HuH-7 (cell line): ENCODE measurements at regions not wholly inside any gene's neighbourhood (a gene's known extent, or its start where the extent isn't known, plus 50 kb on each side); places are given as distances from the start of the nearest gene placed in this dataset.
A peak's percentile ranks its signal among the peaks of the same experiment; 100 is the strongest.

Source experiments
- DNase-seq: peaks from one replicate; pipeline ENCODE4 v3.0.0; 2011; ENCODE audit warnings: low spot score

GRCh38 chr10:129331207-129331838 lies 135.7 kb upstream of the MGMT start:
- DNase-seq = no peak

- DNase-seq = no peak
These were observed 135.2 kb upstream of the MGMT start for GRCh38 chr10:129331839-129332220.

- peak; percentile 20 for DNase-seq
These were observed 134.6 kb upstream of the MGMT start for GRCh38 chr10:129332476-129332875.

- no peak for DNase-seq
These were observed 133.3 kb upstream of the MGMT start for GRCh38 chr10:129333706-129334105.

- no peak for DNase-seq
These were observed 132.8 kb upstream of the MGMT start for GRCh38 chr10:129334266-129334665.

GRCh38 chr10:129335396-129335795 lies 131.6 kb upstream of the MGMT start:
- no peak for DNase-seq

GRCh38 chr10:129335942-129336341 lies 131.1 kb upstream of the MGMT start:
- DNase-seq = no peak

GRCh38 chr10:129339191-129339590 lies 127.8 kb upstream of the MGMT start:
- DNase-seq = no peak

GRCh38 chr10:129339841-129340240 lies 127.2 kb upstream of the MGMT start:
- DNase-seq = no peak

GRCh38 chr10:129341087-129341486 lies 126.0 kb upstream of the MGMT start:
- DNase-seq = no peak

- no peak for DNase-seq
These were observed 124.7 kb upstream of the MGMT start for GRCh38 chr10:129342385-129342784.

GRCh38 chr10:129343141-129343540 lies 123.9 kb upstream of the MGMT start:
- no peak for DNase-seq

GRCh38 chr10:129344103-129344502 lies 122.9 kb upstream of the MGMT start:
- DNase-seq = no peak

- DNase-seq = no peak
These were observed 122.2 kb upstream of the MGMT start for GRCh38 chr10:129344731-129345355.

- no peak for DNase-seq
These were observed 121.3 kb upstream of the MGMT start for GRCh38 chr10:129345763-129346162.

- DNase-seq = no peak
These were observed 116.4 kb upstream of the MGMT start for GRCh38 chr10:129350690-129351089.

- no peak for DNase-seq
These were observed 113.9 kb upstream of the MGMT start for GRCh38 chr10:129353101-129353500.

GRCh38 chr10:129360046-129360445 lies 107.0 kb upstream of the MGMT start:
- no peak for DNase-seq

- no peak for DNase-seq
These were observed 105.2 kb upstream of the MGMT start for GRCh38 chr10:129361676-129362376.

GRCh38 chr10:129364949-129365348 lies 102.1 kb upstream of the MGMT start:
- DNase-seq = no peak

GRCh38 chr10:129365767-129366402 lies 101.2 kb upstream of the MGMT start:
- DNase-seq = no peak

GRCh38 chr10:129366450-129366849 lies 100.6 kb upstream of the MGMT start:
- DNase-seq = no peak

GRCh38 chr10:129369566-129369965 lies 97.5 kb upstream of the MGMT start:
- DNase-seq = no peak
